HUES64 (cell line): ENCODE measurements at regions not wholly inside any gene's neighbourhood (a gene's known extent, or its start where the extent isn't known, plus 50 kb on each side); places are given as distances from the start of the nearest gene placed in this dataset.
"Not testable (repeated sequence)": the region's sequence is repeated elsewhere in the genome, so short reads cannot be mapped to it uniquely, and the experiment has no call there.

ENCODE experiments used
- H3K27ac ChIP-seq: 2 replicates; pipeline ENCODE4 v1.7.0; 2013; ENCODE audit warnings: low read depth, low read length, inconsistent platforms
- H3K27me3 ChIP-seq: 2 replicates; pipeline ENCODE4 v1.6.1; 2013; ENCODE audit warnings: mild to moderate bottlenecking, low read length; ENCODE audit not compliant: insufficient read depth
- H3K36me3 ChIP-seq: 2 replicates; pipeline ENCODE4 v1.6.1; 2013; ENCODE audit warnings: mild to moderate bottlenecking, low read length; ENCODE audit not compliant: insufficient read depth
- H3K4me1 ChIP-seq: 2 replicates; pipeline ENCODE4 v1.6.1; 2013; ENCODE audit warnings: mild to moderate bottlenecking, low read length, moderate library complexity; ENCODE audit not compliant: insufficient read depth
- H3K4me3 ChIP-seq: 2 replicates; pipeline ENCODE4 v1.5.1; 2013; ENCODE audit warnings: mild to moderate bottlenecking, low read length, moderate library complexity
- H3K9ac ChIP-seq: 2 replicates; pipeline ENCODE4 v1.6.1; 2013; ENCODE audit warnings: mild to moderate bottlenecking, low read depth, low read length
- H3K9me3 ChIP-seq: 2 replicates; pipeline ENCODE4 v1.6.1; 2013; ENCODE audit warnings: low read depth, low read length; ENCODE audit not compliant: insufficient read depth
- WGBS: fragments of 150-250, 120-280 bp; methylation state at CpG from one replicate; pipeline ENCODE4 v1.1.7; 2013; ENCODE audit warnings: missing lambda C conversion rate; 5-methylcytosine and 5-hydroxymethylcytosine counted together

DNA sequence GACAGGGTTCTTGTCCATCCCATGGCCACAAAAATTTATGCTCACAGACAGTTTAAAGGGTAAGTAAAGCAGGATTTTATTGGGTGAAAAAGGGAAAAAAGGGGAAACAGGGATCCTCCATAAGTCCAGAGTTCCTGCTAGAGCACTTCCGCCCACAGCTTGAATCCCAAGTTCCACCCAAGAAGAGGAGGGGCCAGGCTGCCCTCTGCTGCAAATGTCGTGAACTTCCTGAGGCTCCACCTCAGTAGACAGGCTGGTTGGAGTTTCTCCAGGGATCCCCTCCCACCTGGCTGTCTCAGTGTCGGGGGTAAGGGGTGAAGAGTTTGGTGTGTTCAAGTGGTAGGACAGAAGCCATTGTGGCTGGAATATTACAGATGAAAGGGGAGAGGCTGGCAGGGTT, 275.0 kb upstream of the SGCD start:
- WGBS = 67% methylated on average over 3 of the region's 3 CpGs

DNA sequence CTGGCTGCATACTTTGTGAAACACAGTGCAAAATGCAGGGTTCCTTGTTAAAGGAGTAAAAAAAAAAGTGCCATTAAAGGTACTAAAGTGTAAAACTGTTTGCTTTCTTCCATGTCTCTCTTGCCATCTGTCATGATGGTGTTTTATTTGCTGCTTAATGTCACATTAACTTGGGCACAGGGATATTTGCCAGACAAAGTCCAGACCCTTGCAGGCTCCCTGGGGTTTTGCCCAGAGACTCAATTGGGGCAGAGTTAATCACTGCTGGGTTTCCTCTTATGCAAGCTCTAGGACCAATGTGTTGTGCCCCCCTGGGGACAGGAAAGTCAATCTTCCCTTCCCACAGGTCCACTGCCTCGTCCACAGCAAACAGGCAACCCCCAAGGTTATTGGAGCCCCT, 274.3 kb upstream of the SGCD start:
- H3K27me3 ChIP-seq = no peaks in the 10 kb centered on the region
- WGBS = 67% methylated on average over 1 of the region's 1 CpG
- no peak overlapping the region for H3K4me3 ChIP-seq
- H3K36me3 ChIP-seq = no peaks in the 10 kb centered on the region
- no peak overlapping the region for H3K9ac ChIP-seq
- no peak overlapping the region for H3K27ac ChIP-seq
- no peaks in the 10 kb centered on the region for H3K4me1 ChIP-seq
- no peaks in the 10 kb centered on the region for H3K9me3 ChIP-seq

More for the DNA sequence above, 275.0 kb upstream of the SGCD start:
- no peak overlapping the region for H3K27ac ChIP-seq
- H3K27me3 ChIP-seq = no peaks in the 10 kb centered on the region
- H3K4me3 ChIP-seq = no peak overlapping the region
- H3K9ac ChIP-seq = no peak overlapping the region
- H3K9me3 ChIP-seq = no peaks in the 10 kb centered on the region
- H3K4me1 ChIP-seq = no peaks in the 10 kb centered on the region
- no peaks in the 10 kb centered on the region for H3K36me3 ChIP-seq

DNA sequence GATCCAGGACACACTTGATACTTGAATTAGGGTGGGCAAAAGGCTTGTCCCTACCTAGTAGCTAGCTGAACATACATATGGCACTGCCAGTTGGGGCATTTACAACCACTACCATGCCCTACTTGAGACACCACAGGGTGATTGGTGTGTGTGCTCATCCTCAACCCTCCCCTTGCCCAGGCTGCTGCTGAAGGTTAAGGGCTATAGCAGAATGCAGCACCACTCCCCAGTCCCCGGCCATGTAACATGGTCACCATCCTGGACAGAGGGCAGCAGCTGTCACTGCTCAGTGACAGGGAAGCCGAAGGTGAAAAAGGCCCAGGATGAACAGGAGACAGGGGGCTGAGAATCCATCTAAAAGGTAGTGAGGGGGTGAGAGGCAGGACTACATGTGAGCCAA, 273.9 kb upstream of the SGCD start:
- Histone ChIP-seq H3K9ac (no peak overlapping the region), H3K4me1 (no peaks in the 10 kb centered on the region), H3K9me3 (no peaks in the 10 kb centered on the region), H3K27ac (no peak overlapping the region), H3K27me3 (no peaks in the 10 kb centered on the region), H3K4me3 (no peak overlapping the region), H3K36me3 (no peaks in the 10 kb centered on the region)
- 97% methylated on average over 2 of the region's 2 CpGs for WGBS

DNA sequence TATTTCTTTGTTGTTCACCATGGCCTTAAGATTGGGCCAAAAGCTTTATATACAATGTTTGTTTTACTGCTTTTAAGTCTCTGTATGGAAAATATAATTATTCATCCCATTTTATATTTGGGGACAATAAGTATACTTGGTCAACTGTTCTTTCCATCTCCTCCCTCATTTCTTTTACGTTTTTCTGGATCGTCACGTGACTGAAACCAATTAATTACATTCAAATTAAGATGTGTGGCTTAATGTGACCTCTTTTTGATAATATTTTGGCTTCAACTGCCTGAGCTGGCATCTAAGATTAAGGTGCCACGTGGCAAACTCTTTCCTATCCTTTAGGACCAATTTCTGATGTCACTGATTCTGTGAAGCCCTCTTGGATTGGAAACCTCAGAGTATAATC, 250.1 kb upstream of the SGCD start:
- Histone ChIP-seq H3K4me3 (no peak overlapping the region), H3K27ac (no peak overlapping the region), H3K9me3 (peaks cover 11% of the 10 kb centered on the region; the same call in 1 of the 2 replicates), H3K36me3 (no peaks in the 10 kb centered on the region), H3K9ac (no peak overlapping the region), H3K4me1 (no peaks in the 10 kb centered on the region), H3K27me3 (no peaks in the 10 kb centered on the region)
- WGBS = 84% methylated on average over 1 of the region's 4 CpGs

DNA sequence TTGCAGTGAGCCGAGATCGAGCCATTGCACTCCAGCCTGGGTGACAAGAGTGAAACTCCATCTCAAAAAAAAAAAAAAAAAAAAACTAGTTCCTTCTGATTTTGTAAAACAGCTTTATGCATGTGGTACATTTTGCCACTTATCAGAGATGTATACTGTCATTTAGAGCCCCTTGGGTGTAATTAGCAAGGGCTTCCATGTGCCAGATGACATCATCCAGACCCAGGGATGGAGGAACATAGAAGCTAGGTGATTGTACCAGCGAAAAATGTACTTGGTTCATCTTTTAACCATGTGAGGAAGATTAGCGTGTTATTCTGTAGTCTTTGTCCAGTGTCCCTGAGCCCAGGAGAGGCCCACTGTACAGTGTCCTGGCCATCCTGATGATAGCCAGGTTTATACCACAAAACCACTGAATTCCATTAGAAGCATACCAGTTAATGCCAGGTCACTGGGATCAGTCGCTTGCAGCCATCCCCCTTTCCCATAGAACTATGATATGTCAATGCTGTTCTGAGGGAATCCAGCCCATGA, 239.3 kb upstream of the SGCD start:
- Histone ChIP-seq H3K4me1 (no peaks in the 10 kb centered on the region), H3K36me3 (no peaks in the 10 kb centered on the region), H3K27ac (no peak overlapping the region), H3K9ac (no peak overlapping the region), H3K27me3 (no peaks in the 10 kb centered on the region), H3K4me3 (no peak overlapping the region), H3K9me3 (peaks cover 23% of the 10 kb centered on the region)
- 98% methylated on average over 5 of the region's 5 CpGs for WGBS

DNA sequence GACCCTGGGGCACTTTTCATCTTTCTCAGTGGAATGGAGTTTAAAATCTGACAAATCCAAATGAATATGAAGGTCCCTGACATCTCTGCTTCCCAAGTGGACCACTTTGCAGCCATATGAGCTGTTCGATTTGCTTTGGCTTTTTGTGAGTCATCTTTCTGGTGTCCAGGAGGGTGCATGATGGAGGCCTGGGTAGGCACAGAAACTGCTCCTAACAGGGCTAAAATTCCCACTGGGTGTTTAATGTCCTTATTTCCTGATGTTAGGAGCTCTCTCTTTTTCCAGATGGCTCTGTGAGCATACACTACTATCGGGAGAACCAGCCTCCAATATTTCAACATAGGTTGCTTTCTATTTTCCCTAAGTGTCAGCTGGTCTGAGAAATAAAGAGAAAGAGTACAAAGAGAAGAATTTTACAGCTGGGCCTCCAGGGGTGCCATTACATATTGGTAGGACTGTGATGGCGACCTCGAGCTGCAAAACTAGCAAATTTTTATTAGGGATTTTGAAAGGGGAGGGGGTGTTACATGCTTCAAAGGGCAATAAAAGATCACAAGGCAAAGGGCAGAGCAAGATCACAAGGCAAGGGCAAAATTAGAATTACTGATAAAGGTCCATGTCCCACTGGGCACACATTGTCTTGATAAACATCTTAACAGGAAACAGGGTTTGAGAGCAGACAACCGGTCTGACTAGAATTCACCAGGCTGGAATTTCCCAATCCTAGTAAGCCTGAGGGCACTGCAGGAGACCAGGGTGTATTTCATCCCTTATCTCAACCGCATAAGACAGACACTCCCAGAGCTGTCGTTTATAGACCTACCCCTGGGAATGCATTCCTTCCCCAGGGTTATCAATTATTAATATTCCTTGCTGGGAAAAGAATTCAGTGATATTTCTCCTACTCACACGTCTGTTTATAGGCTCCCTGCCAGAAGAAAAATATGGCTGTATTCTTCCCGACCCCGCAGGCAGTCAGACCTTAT, 236.7 kb upstream of the SGCD start:
- H3K27me3 ChIP-seq, H3K27ac ChIP-seq, H3K36me3 ChIP-seq, H3K4me3 ChIP-seq, H3K4me1 ChIP-seq, H3K9ac ChIP-seq: not testable (repeated sequence)
- H3K9me3 ChIP-seq = peaks cover 23% of the 10 kb centered on the region
- 91% methylated on average over 9 of the region's 10 CpGs for WGBS

DNA sequence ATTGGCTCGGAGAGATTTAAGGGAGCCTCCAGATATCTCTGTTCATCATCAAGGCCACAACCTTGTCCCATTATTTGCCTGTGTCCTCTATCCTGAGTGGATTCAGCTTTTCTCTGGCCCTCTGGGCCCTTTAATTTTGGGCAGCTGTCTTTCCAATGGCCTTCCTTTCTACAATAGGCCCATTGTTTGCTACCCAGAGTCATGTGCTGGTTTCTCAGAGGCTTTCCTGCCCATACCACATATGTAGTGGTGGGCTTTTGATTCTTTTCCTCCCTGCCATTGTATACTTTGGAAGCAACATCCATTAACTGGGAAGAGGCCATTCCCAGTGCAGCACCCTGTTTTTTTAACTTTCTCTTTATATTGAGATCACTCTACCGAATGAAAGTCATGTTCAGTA, 233.9 kb upstream of the SGCD start:
- H3K27ac ChIP-seq = no peak overlapping the region
- no peak overlapping the region for H3K9ac ChIP-seq
- no peaks in the 10 kb centered on the region for H3K36me3 ChIP-seq
- H3K4me1 ChIP-seq = no peaks in the 10 kb centered on the region
- no peak overlapping the region for H3K4me3 ChIP-seq
- peaks cover 23% of the 10 kb centered on the region for H3K9me3 ChIP-seq
- H3K27me3 ChIP-seq = no peaks in the 10 kb centered on the region
- 100% methylated on average over 2 of the region's 2 CpGs for WGBS

DNA sequence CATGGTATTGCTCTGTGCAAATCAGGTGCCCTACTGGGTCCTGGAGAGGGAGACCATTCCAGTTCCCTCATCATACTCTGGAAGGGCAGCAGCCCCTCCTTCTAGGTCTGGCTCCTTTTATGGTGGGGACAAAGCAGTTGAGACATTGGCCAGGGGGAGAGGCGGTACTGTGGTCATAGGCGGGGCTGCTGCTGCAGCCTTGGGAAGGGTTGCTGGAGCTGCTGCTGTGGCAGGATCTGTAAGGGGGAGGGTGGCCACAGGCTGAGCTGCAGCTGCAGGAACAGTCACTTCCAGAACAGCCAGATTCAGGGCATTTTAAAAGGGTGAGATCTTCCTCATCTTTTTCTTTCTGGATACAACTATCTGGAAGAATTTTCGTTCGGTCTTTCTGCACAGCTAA, 233.0 kb upstream of the SGCD start:
- Histone ChIP-seq H3K9ac (no peak overlapping the region), H3K36me3 (no peaks in the 10 kb centered on the region), H3K4me1 (no peaks in the 10 kb centered on the region), H3K27me3 (no peaks in the 10 kb centered on the region), H3K27ac (no peak overlapping the region), H3K4me3 (no peak overlapping the region), H3K9me3 (peaks cover 23% of the 10 kb centered on the region)
- 86% methylated on average over 4 of the region's 4 CpGs for WGBS

DNA sequence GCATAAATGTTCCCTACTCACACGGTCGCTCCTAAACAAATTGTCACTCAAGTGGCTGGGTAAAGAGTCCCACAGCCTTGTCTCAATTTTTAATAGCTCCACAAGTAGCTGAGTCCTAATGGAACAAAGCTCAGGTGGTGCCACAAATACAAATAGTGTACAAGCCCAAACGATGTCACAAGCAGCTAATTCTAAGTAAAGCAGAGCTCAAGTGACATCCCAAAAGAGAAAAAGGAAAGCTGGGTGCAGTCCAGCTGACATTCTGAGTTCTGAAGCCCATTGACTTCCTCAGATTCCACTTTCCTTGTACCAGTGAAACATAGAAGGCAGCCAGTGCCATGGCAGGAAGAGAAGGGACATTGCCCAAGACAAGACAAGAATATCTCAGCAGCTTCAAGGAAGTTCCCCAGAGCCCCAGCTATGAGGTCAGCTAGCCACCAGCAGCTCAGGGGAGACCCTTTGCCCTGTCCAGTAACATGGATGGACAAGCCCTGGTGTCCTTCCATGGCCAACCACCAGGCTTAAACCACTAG, 231.2 kb upstream of the SGCD start:
- peaks cover 7% of the 10 kb centered on the region for H3K9me3 ChIP-seq
- no peaks in the 10 kb centered on the region for H3K27me3 ChIP-seq
- no peak overlapping the region for H3K4me3 ChIP-seq
- H3K4me1 ChIP-seq = no peaks in the 10 kb centered on the region
- H3K36me3 ChIP-seq = no peaks in the 10 kb centered on the region
- H3K27ac ChIP-seq = no peak overlapping the region
- no peak overlapping the region for H3K9ac ChIP-seq
- 92% methylated on average over 3 of the region's 3 CpGs for WGBS

DNA sequence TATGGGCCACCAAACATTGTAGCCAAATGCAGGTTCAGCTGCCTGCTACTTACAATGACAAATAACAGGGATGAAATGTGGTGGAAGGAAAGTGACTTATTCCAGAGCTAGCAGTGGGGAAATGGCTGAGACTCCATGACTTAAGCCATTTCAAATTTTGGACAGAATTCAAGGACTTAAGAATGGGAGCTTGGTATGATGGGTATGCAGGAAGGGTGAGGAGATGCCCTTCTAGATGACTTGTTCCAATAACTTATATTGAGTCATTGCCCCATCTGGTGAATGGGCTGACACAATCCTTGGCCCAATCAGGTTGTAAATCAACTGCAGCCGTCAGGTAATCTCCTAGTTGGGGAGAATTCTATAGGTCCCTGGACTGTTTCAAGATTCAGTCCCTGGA, 230.7 kb upstream of the SGCD start:
- no peak overlapping the region for H3K27ac ChIP-seq
- WGBS = 84% methylated on average over 1 of the region's 1 CpG
- no peaks in the 10 kb centered on the region for H3K27me3 ChIP-seq
- H3K4me1 ChIP-seq = no peaks in the 10 kb centered on the region
- peaks cover 4% of the 10 kb centered on the region for H3K9me3 ChIP-seq
- H3K4me3 ChIP-seq = no peak overlapping the region
- H3K9ac ChIP-seq = no peak overlapping the region
- no peaks in the 10 kb centered on the region for H3K36me3 ChIP-seq

DNA sequence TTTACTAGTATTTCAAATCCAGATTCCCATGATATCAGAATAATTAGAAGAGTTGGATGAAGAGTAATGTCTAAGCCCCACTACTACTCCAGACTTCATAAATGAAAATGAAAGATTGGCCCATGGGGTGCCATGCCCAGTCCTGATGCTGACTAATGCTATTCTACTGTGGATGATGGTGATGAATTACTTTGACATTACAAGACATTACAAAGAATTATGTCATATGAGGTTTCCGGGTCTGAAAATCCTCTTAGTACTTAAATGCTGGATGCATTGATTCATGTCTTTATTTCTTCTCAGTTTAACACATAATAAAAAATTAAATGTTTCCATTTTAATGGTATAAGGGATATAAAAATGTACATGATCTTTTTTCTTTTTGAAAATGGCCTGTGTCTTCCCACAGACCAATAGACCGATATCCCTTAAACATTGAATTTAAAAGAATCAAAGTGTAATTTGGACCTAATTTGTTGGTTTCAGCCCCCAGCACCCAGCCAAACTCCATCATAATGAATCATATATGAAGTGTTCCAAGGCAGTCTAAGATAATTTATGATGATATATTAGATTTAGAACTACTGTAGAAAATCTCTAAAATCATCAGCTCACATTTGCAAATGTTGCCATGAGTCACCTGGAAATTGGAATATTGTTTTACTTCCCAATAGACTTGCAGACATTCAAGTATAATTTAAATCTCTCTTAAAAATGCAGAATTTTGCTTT, 223.6 kb upstream of the SGCD start:
- H3K27me3 ChIP-seq = no peaks in the 10 kb centered on the region
- H3K27ac ChIP-seq = no peak overlapping the region
- H3K36me3 ChIP-seq = no peaks in the 10 kb centered on the region
- no peak overlapping the region for H3K9ac ChIP-seq
- no CpG with 5 or more reads among the region's 2 CpGs for WGBS
- H3K4me3 ChIP-seq = no peak overlapping the region
- peaks cover 11% of the 10 kb centered on the region for H3K4me1 ChIP-seq
- H3K9me3 ChIP-seq = no peaks in the 10 kb centered on the region
